HG02678 (cell line): ENCODE measurements at regions not wholly inside any gene's neighbourhood (a gene's known extent, or its start where the extent isn't known, plus 50 kb on each side); places are given as distances from the start of the nearest gene placed in this dataset.
"Not testable (repeated sequence)": the region's sequence is repeated elsewhere in the genome, so short reads cannot be mapped to it uniquely, and the experiment has no call there.

Source experiments
- ATAC-seq: cut with Tn5 transposase; IDR thresholded peaks from one replicate; pipeline ENCODE4 v1.9.1; 2021; ENCODE audit warnings: mild to moderate bottlenecking, moderate library complexity; ENCODE audit not compliant: unreplicated experiment

DNA sequence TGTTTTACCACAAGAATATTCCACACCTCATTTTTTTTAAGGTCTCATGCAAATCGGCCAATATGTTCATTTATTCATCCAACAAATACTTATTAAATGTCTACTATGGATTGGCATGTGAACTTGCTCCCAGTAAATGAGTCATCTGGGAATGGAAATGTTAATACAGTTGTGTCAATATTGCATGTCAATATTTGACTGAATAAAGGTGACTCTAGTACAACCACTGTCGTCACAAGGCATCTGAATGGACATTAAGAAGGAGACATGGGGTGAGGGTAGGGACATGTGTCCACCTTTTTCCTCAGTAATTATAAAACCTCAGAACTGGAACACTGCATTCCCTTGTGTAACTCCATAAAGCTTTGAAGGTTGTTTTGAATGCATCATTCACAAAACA, 365.4 kb downstream of the ADCYAP1 start:
- no peak for ATAC-seq

DNA sequence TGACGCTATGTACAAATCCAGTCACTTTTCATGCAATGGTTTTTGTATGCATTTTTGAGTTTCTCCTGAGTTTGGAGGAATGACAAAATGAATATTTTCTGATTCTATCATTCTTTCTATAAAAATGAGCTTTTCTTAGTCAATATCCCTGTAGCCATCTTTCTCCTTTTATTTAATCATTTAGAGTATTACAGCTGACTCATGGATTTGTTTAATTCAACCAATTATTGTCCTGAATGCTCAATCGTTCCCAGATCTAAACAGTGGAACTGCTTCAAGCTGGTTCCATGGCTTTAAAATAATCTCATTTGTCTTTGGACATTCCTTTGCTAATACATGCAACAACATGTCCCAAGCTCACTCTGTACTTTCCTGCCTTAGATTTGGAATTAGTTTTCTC, 368.8 kb downstream of the ADCYAP1 start:
- no peak for ATAC-seq

DNA sequence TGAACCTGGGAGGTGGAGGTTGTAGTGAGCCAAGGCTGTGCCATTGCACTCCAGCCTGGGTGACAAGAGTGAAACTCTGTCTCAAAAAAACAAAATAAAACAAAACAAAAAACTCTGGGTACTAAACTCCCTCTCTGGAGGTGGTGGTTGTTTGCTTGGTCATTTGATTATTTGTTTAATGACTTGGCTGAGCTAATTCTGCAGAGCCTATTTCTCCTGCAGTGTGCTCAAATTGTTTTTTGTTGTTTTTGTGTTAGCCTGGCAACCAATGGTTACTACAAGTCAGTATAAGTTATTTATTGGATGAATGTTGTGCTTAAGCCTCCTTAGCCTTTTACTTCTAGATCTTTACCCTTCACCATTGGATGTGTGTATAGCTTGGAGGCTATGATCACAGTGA, 387.5 kb downstream of the ADCYAP1 start:
- ATAC-seq = no peak

DNA sequence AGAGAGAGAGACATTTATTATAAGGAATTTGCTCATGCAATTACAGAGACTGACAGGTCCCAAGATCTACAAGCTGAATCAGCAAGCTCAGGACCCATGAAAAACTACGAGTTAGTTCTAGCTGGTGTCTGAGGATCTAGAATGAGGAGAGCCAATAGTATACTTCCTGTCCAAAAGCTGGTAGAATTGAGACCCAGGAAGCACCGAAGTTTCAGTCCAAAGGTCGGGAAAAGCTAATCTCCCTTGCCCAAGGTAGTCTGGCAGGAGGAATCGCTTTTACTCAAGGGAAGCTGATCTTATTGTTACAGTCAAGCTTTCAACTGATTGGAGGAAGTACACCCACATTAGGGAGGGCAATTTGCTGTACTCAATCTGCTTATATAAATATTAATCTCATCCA, 389.6 kb downstream of the ADCYAP1 start:
- ATAC-seq = no peak

DNA sequence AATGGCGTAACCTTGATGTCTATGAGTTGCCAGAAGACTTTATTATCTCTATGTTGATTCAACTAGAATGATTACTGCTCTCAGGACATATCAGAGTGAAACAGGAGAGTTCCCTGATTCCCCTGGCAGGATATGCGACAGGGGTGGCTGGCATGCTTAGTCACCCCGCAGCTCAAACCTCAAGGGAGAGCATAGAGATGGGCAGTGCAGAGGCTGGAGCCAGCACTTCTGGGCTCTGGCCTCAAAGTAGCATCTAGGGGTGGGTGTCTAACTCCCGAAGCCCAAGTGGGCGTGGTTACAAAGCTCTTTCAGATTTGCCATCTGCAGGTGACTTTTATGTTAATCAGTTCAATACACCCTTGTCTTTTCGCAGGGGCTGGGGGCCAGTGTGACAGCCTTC, 391.6 kb downstream of the ADCYAP1 start:
- ATAC-seq = no peak

DNA sequence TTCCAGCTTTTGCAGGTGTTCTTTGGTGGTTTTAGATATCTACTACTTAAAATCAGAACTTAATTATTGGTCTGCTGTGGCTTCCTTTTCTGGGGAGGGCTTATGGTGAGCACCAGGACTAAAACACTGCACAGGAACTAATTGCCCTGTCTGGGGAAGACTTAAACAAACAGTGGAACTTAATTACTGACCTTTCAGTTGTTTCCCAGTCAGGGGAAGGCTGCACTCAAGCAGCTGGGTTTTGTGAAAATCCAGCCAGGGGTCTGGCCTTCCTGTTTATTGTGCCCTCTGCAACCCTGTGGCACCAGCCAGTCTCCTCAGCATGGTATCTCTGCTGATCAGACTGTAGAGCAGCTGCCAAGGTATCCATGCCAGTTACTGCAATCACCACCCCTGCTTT, 398.2 kb downstream of the ADCYAP1 start:
- ATAC-seq = no peak

DNA sequence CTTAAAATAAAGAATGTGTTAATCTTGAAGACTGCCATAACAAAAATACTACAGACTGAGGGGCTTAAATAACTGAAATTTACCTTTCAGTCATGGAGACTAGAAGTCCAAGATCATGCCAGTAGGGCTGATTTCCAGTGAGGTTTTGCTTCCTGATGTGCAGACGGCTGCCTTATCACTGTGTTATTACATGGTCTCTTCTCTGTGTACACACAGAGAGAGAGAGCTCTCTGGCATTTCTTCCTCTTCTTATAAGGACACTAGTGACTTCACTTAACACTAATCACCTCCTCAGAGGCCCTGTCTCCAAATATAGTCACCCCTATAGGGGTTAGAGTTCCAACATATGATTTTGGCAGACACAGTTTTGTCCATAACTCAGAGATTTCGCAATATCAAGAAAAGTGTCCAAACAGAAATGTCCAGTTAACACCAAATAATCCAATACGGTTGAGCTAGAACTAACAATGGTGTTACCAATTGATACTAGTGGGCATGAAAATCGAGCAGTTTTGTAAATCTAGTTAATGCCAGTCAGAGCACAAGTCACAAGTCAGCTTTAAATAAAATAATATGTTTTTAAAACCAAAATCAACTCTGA, 399.8 kb downstream of the ADCYAP1 start:
- no peak for ATAC-seq

DNA sequence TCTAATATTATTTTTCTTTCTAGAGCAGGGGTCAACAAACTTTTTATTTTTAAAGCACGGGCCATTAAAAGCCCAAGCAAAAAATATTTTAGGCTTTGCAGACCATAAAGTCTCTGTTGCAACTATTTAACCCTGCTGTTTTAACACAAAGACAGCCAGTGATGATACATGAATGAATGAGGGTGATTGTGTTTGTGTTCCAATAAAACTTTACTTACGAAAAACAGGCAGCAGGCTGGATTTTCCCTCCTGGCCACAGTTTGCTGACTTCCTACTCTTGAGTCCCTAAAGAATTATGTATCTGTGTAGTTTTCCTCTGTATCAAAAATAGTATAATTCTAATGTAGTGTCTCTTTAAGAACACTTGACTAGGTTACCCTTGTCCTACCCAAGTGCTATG, 402.0 kb downstream of the ADCYAP1 start:
- ATAC-seq = no peak

DNA sequence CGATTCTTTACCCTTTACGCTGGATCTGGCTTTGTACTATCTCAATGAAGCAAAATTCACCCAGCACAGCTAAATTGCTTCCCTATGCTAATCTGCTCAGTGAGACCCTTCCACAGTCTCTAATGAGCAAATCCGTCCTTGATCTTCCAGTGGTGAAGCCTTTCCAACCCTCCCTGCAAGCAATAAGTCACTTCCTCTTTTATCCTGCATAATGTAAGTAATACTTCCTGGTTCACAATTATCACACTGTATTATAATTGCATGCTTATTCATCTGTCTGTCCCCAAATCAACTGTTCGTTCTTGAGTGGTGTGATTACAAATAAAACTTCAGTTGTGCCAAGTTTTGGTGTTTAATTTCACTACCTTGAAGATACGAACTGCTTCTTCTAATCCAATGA, 404.0 kb downstream of the ADCYAP1 start:
- ATAC-seq = no peak

DNA sequence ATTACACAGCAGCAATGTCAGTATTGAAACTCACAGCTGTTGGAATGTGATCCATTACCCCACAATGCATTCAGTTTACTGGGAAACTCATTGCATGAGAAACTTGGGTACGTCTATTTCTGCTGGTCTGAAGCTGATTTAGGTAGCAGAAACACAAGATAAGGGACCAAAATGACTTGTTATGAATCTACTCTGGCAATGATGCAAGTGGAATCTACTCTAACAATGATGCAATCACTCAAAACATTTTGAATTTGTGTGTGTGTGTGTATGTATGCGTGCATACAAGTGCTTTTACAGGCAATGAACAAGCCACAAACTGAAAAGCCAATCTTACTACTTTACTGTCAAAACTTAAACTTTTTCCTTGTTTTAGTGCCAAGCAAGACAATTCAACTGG, 406.7 kb downstream of the ADCYAP1 start:
- no peak for ATAC-seq

DNA sequence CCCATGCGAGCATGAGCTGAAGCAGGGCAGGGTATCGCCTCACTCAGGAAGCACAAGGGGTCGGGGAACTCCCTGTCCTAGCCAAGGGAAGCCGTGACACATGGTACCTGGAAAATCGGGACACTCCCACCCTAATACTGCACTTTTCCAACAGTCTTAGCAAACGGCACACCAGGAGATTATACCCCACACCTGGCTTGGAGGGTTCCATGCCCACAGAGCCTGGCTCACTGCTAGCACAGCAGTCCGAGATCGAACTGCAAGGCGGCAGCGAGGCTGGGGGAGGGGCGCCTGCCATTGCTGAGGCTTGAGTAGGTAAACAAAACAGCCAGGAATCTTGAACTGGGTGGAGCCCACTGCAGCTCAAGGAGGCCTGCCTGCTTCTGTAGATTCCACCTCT, 430.7 kb downstream of the ADCYAP1 start:
- ATAC-seq = not testable (repeated sequence)

DNA sequence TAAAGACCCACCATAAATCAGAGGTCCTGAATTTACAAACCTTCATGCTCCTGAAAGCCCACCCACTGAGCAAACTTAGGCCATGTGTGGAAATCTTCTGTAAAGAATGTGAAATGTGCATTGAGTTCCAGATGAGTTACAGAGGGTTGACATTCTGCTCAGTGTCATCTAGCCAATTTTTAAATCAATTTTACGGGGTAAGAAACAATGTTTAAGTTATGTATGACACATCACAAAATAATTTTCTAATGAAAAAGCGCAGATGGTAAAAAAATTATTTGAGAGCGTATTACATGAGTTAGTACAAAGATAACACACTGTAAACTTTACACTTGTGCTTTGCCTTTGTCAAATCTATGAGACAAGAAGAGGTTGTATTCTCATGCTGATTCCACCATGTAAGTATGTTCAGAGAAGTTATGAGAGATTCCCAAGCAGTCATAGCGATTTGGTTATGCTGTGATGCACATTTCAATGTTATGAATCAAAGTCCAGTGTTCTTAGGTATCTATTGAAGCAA, 446.3 kb downstream of the ADCYAP1 start:
- ATAC-seq = no peak

DNA sequence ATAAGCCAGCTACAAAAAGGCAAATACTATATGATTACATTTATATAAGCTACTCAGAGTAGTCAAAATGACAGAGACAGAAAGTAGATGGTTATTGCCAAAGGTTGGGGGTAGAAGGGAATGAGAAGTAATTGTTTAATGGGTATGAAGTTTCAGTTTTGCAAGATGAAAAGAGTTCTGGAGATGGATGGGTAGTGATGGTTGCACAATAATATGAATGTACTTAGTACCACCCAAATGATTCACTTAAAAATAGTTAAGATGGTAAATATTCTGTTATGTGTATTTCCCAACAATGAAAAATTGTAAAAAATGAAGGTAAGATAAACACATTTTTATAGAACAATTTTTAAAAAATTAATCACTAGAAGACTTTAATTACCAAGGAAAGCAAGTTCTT, 448.4 kb downstream of the ADCYAP1 start:
- no peak for ATAC-seq

DNA sequence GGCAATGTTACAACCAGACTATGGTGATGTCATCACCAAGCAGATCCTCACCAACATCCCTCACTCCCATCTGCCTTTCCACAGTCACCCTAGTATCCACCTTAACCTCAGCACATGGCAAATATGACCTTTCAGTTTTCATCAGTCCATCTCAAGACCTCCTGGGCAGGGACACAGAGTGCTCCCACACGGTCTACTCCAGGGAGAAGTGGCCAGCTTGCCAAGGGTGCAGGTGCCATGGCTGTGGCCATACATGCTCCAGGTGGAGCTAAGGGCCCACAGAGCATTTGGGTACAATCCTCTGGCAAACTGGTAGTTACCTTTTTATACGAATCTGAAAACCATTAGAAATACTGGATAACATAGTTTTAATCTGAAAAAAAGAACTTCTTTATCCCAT, 453.1 kb downstream of the ADCYAP1 start:
- ATAC-seq = no peak

DNA sequence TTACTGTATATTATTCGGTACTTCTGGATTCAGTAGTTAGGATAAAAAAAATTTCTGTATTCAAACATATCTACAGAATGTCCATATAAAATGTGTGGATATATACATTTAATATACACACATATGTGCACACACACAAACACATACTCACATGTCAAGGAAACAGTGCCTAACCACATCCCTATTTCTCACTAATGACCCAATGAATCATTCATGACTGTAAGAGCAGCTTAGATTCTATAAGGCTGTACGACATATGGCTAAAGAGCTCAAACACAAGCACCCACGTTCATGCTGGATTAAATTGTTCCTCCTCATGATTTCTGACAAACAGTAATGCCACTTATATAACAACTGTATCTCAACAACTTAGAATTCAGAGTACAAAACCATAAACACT, 457.3 kb downstream of the ADCYAP1 start:
- no peak for ATAC-seq

DNA sequence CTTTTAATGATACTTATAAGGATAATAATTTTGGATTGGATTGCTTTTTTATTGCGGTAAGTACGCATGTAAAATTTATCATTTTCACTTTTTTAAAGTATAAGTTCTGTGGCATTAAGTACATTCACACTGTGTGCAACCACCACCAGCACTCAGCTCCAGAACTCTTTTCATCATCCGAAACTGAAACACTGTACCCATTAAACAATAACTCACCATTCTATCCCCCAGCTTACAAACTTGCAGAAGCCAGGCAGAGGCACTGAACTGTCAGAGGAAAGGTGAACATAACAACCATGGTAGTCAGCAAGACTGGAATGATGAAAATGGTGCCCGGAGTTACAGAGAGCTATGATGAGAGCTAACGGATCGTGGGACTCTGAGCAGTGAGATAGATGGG, 465.9 kb downstream of the ADCYAP1 start:
- no peak for ATAC-seq

DNA sequence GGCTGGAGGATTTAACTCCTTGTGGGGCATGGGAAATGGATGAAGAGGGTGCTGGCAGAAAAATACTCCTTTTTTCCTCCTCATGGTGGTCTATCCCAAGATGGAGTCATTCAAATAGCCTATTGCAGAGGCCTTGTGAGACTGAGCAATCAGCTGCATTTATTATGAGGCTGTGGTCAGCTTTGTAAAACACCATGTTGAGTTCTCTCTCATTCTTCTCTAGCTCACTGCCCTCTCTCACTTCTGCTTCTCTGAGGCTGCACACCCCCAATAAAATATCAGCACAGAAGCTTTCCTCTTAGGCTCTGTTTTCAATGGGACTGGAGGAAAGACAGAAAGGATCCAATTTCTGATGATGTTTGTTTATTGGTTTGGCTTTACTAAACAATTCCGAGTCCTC, 467.1 kb downstream of the ADCYAP1 start:
- ATAC-seq = no peak

DNA sequence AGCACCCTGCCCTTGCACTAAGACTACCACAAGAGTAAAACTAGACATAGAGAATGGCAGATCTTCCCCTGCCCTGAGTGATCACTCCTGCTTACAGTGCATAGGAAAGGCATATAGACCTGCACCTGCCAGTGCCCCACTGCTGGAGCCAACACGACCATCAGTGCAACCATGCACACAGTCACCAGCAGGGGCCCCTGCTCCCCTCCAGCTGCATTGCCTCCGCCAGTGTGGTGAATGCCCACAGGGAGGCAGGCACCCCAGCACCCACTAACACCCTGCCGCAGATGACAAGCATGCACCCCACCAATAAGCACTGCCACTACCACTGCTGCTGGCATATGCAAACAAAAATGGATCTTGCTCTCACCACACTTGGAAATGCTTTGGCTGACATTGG, 478.8 kb downstream of the ADCYAP1 start:
- ATAC-seq = no peak

DNA sequence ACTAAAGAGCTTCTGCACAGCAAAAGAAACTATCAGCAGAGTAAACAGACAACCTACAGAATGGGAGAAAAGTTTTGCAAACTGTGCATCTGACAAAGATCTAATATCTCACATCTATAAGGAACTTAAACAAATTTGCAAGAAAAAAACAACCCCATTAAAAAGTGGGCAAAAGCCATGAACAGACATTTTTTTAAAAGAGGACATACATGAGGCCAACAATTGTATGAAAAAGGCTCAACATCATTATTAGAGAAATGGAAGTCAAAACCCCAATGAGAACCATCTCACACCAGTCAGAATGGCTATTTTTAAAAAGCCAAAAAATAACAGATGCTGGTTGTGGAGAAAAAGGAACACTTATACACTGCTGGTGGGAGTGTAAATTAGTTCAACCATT, 483.8 kb downstream of the ADCYAP1 start:
- not testable (repeated sequence) for ATAC-seq

DNA sequence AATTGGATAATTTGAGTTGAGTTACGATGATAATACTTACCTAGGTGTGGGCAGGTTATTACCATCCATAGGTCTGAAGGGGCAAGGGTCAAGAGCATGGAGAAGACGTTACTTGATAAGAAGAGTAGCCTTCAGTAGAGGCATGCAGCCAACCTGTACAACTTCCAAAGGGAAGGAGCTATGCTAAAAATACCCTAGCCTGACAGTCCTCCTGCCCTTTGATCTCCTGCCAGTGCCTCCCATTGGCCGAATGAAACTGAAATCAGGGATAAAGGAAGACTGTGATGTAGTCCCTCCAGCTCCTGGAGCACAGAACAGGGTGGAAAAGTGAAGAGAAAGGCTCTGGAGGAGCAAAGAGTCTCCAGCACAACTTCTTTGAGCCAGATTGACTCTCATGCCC, 487.4 kb downstream of the ADCYAP1 start:
- ATAC-seq = no peak

DNA sequence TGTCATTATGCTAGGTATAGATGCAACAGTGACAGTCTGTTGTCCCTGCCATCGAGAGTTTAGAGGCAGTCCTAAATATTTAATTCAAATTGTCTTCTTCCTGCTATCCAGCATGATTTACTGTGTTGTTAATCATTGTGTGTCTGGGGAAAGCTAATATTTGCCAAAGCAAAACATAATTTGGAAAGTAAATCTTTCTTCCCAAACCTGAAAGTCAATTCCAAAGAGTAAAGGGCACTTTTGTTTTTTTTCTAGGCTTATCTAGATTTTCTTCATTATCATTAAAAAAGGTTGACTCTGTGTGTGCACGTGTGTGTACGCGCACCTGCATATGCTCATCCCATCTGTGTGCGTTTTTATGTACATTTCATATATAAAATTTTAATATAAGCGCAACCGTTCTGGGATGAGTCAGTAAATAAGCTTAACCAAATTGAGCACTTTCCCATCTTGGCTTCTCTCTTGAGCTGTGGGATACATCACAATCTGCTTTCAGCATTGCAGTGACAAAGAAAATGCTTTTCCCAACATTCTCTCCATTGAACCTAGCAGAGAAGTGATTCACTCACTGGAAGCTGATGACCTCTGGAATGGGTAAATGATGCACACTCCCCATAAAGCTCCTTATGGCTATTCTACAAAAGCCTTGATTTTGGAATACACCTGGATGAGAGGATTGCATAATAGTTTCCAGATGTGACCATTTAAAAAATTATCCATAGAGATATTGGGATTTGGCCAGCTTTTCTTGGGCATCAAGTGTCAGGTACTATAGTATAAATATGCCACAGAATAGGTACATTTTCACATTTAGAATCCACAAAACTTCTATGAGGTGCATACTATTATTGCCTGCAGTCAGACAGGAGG, 488.4 kb downstream of the ADCYAP1 start:
- no peak for ATAC-seq

DNA sequence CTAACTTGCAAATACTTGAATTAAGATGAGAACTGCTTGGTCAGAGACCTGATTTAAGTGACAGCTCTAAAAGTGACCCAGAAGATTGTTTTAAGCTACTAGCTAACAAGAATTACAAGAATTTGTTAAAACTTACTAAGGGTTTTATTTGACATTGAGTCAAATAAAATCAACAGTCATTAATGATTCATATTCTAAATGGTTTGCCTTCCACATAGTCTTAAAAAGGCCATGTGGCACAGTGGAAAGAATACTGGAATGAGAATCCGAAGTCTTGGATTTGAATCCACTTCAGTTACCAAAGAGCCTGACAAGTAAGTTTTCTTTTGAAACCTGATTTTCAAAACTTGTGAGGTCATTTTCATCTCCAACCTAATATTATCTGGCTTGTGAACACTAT, 489.3 kb downstream of the ADCYAP1 start:
- ATAC-seq = no peak
